Erythroblast (primary cell): ENCODE measurements at regions not wholly inside any gene's neighbourhood (a gene's known extent, or its start where the extent isn't known, plus 50 kb on each side); places are given as distances from the start of the nearest gene placed in this dataset.

Experiments used
- GATA1 ChIP-seq: IDR thresholded peaks from 2 replicates; pipeline ENCODE4 v1.6.1; 2011; ENCODE audit warnings: low read depth, mild to moderate bottlenecking, control low read depth, low read length, moderate library complexity
- POLR2A ChIP-seq: IDR thresholded peaks from 2 replicates; pipeline ENCODE4 v1.6.1; 2011; ENCODE audit warnings: mild to moderate bottlenecking, low read length

- TF ChIP-seq POLR2A (no peak), GATA1 (no peak)
These were observed 383.6 kb upstream of the CDH6 start for GRCh38 chr5:30809933-30810332.
